Adipocyte (in vitro differentiated cells): ENCODE measurements at regions not wholly inside any gene's neighbourhood (a gene's known extent, or its start where the extent isn't known, plus 50 kb on each side); places are given as distances from the start of the nearest gene placed in this dataset.

Source experiments
- DNase-seq: peaks from one replicate; pipeline ENCODE4 v3.0.0-alpha.2; 2015; ENCODE audit warnings: low read depth
- H3K27me3 ChIP-seq: replicated peaks from 2 replicates; pipeline ENCODE4 v1.7.0; 2013; ENCODE audit warnings: mild to moderate bottlenecking, low read length, moderate library complexity; ENCODE audit not compliant: control insufficient read depth, insufficient read depth
- H3K36me3 ChIP-seq: 2 replicates; pipeline ENCODE4 v1.7.0; 2013; ENCODE audit warnings: low read length, mild to moderate bottlenecking, moderate library complexity; ENCODE audit not compliant: control insufficient read depth, insufficient read depth, severe bottlenecking
- H3K4me1 ChIP-seq: 2 replicates; pipeline ENCODE4 v1.7.0; 2013; ENCODE audit warnings: mild to moderate bottlenecking, low read length, moderate library complexity; ENCODE audit not compliant: control insufficient read depth, insufficient read depth
- H3K4me3 ChIP-seq: 2 replicates; pipeline ENCODE4 v1.7.0; 2013; ENCODE audit warnings: mild to moderate bottlenecking, low read length, moderate library complexity
- H3K9ac ChIP-seq: 2 replicates; pipeline ENCODE4 v1.7.0; 2013; ENCODE audit warnings: mild to moderate bottlenecking, low read length, moderate library complexity
- H3K9me3 ChIP-seq: 2 replicates; pipeline ENCODE4 v1.7.0; 2013; ENCODE audit warnings: mild to moderate bottlenecking, low read length, moderate library complexity; ENCODE audit not compliant: control insufficient read depth

DNA sequence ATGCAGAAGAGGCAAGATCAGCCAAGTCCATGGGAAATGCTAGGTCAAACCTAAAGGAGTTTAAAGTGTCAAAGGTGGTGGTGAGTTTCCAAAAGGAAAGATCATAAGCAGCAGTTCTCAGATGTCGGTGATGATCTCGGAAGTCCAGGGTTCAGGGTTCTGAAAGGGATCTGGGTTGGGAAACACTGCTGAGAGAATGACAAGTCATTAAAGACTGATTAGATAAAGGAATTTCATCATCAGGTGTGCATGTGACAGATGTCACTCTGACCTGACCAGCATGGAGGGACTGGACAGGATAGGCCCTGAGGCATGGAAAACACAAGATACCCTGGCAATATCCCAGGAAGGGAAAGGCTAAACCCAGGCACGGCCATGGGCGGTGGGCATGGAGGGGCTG is 195.7 kb upstream of the TBL1X start:
- no peak for DNase-seq
- H3K27me3 ChIP-seq = no peaks in the 10 kb centered on the region
- no peak overlapping the region for H3K4me3 ChIP-seq
- H3K4me1 ChIP-seq = no peaks in the 10 kb centered on the region
- no peak overlapping the region for H3K9ac ChIP-seq
- H3K9me3 ChIP-seq = no peaks in the 10 kb centered on the region
- H3K36me3 ChIP-seq = no peaks in the 10 kb centered on the region

DNA sequence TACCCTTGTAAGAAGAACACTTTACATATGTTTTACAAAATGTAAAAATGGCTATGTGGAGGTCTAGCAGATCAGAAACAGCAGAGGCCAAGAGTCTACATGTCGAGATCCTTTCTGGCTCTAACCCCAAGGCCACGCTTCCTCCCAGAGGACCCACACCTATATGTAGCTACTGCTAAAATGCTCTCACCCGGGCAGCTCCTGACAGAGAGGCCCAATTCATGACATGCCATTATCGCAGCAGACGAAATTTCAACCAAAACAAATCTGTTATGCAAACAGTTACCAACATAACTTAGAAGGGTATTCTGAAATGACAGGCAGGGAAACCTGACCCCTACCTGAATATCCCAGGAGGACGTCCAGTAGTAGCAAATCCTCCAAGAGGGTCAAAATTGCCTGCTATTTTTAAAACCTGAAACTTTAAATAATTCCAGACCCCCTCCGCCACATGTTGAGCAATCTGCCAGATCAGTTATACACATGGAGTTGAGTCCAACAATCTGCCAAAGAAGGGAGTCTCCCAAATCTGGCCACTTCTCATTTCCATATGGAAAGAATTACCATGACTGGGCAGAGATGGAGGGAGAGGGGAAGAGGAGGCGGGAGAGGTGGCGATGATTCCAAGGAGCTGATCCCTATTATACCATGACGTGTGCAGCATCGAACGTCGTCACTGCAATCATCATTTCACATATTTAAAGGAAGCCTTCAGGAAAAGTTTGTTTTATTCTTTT is 192.9 kb upstream of the TBL1X start:
- H3K36me3 ChIP-seq = no peaks in the 10 kb centered on the region
- no peaks in the 10 kb centered on the region for H3K4me1 ChIP-seq
- no peak overlapping the region for H3K4me3 ChIP-seq
- peak; percentile 81 for DNase-seq
- no peaks in the 10 kb centered on the region for H3K9me3 ChIP-seq
- peaks cover 3% of the 10 kb centered on the region for H3K27me3 ChIP-seq
- no peak overlapping the region for H3K9ac ChIP-seq

DNA sequence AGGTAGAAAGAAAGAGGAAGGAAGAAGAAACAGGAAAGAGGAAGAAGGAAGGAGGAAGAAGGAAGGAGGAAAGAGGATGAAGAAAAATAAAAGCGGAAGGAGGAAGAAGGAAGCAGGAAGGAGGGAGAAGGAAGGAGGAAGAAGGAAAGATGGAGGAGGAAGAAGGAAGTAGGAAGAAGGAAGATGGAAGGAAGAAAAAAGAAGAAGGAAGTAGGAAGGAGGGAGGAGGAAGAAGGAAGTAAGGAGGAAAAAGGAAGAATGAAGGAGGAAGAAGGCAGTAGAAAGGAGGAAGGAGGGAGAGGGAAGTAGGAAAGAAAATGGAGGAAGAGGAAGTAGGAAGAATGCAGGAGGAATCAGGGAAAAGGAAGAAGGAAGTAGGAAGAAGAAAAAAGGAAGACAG is 191.1 kb upstream of the TBL1X start:
- H3K4me1 ChIP-seq = no peaks in the 10 kb centered on the region
- no peaks in the 10 kb centered on the region for H3K9me3 ChIP-seq
- peaks cover 3% of the 10 kb centered on the region for H3K27me3 ChIP-seq
- H3K4me3 ChIP-seq = no peak overlapping the region
- no peak overlapping the region for H3K9ac ChIP-seq
- DNase-seq = no peak
- no peaks in the 10 kb centered on the region for H3K36me3 ChIP-seq

DNA sequence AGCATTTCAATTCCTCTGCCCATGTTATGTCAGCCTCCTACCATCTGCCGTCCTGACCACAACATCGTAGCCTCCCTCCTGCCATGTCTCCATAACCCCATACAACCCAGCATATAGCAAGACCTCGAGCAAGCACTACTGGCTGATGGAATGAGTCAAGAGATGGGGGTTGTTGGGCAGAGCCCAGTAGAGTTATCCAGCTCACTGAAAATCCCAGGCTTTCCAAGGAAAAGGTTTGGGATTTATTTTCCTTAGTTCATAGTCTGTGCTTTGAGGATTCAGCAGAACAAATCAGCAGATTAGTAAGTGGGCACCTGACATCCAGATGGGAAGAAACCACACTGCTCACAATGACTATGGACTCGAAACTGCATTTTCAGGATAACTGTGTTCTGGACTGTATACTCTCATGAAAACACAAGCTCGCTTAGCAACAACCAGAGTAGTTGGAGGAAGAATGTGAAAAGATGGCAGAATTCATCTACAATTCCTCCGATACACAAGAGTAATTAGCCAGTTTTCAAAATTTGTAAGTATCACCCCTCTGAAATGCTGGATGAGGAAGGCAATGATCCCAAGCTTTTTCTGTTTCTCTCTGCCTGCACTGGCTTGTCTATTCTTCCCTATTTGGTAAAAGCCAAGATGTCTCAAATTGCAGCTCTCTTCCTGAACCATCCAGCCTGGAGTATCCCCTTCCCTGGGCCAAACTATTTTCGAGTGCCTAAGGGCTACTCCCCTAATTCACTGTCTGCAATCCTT is 186.2 kb upstream of the TBL1X start:
- no peaks in the 10 kb centered on the region for H3K36me3 ChIP-seq
- peak overlapping the region; percentile 8 for H3K9ac ChIP-seq
- H3K27me3 ChIP-seq = peaks cover 3% of the 10 kb centered on the region
- H3K9me3 ChIP-seq = no peaks in the 10 kb centered on the region
- no peak for DNase-seq
- peak overlapping the region; percentile 67 for H3K4me3 ChIP-seq
- no peaks in the 10 kb centered on the region for H3K4me1 ChIP-seq

DNA sequence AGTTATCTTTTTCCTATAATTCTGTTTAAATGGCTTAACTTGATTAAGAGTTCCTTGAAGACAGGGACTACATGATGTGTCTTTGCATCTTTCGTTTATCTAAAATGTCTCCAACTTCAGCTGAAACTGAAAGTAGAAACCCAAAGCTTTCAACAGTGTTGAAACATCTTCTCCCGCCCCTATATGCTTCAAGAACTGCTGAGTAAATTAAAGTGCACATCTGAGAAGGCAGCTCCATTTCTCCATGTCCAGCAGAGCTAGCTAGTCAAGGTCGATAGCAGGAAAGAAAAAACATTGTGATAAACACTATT is 185.7 kb upstream of the TBL1X start:
- Histone ChIP-seq H3K4me1 (no peaks in the 10 kb centered on the region), H3K9me3 (no peaks in the 10 kb centered on the region), H3K9ac (peak overlapping the region; percentile 8), H3K4me3 (peak overlapping the region; percentile 67), H3K27me3 (peaks cover 3% of the 10 kb centered on the region), H3K36me3 (no peaks in the 10 kb centered on the region)
- peak; percentile 60 for DNase-seq

DNA sequence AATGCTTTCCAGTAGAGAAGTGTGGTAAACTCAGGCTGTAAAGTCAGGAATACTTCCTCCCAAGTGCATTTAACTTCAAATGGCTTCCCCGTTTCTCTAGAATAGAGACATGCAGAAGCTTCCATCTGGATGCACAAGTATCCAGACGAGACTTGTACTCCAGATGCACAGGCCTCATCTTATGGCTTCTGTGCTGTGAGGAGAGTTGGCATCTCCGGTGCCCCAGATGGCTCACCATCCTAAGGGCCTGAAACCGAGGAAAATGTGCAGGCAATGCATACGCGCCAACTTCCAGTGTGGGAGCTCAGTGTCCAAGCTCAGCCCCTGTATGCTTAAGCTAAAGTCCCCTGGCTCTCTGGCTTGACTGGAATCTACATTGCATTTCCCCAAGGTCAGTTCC is 184.0 kb upstream of the TBL1X start:
- no peak overlapping the region for H3K4me3 ChIP-seq
- no peaks in the 10 kb centered on the region for H3K9me3 ChIP-seq
- no peak overlapping the region for H3K9ac ChIP-seq
- H3K27me3 ChIP-seq = no peaks in the 10 kb centered on the region
- no peaks in the 10 kb centered on the region for H3K4me1 ChIP-seq
- no peaks in the 10 kb centered on the region for H3K36me3 ChIP-seq
- no peak for DNase-seq

DNA sequence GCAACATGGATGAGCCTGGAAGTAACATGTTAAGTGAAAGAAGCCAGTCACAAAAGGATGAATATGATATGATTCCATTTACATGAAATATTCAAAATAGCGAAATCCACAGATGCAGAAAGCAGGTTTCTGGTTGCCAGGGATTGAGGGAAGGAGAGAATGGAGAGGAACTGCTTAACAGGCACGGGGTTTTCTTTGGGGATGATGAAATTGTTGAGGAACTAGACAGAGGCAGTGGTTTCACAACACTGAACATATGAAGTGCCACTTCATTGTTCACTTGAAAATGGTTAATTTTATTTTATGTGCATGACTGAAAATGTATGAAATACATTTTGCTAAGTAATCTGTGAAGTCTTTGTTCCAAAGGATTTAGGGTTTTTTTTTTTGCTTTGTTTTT is 182.5 kb upstream of the TBL1X start:
- no peaks in the 10 kb centered on the region for H3K36me3 ChIP-seq
- no peaks in the 10 kb centered on the region for H3K27me3 ChIP-seq
- H3K4me1 ChIP-seq = no peaks in the 10 kb centered on the region
- peak; percentile 40 for DNase-seq
- no peaks in the 10 kb centered on the region for H3K9me3 ChIP-seq
- no peak overlapping the region for H3K9ac ChIP-seq
- no peak overlapping the region for H3K4me3 ChIP-seq

DNA sequence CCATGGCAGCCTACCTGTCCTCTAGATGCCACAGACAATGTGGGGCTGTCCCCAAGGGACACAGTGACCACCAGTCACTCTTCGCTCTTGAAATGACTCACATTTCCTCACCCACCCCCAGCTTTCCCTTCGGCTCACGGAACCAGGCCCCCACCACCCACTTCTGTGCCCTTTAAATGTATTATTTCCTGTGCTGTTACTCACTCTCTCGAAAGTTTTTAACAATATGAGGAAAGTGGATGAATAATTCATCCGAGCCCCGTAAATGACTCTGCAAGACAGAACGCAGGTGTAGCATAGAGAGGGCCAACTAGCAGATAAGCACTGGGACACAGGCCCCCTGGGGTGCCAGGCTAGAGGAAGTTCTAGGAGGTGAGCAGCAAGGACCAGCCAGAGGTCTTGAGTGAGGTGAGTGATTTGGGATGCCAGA is 179.5 kb upstream of the TBL1X start:
- H3K27me3 ChIP-seq = no peaks in the 10 kb centered on the region
- no peak overlapping the region for H3K9ac ChIP-seq
- H3K4me3 ChIP-seq = no peak overlapping the region
- H3K9me3 ChIP-seq = no peaks in the 10 kb centered on the region
- no peaks in the 10 kb centered on the region for H3K36me3 ChIP-seq
- H3K4me1 ChIP-seq = no peaks in the 10 kb centered on the region
- no peak for DNase-seq

DNA sequence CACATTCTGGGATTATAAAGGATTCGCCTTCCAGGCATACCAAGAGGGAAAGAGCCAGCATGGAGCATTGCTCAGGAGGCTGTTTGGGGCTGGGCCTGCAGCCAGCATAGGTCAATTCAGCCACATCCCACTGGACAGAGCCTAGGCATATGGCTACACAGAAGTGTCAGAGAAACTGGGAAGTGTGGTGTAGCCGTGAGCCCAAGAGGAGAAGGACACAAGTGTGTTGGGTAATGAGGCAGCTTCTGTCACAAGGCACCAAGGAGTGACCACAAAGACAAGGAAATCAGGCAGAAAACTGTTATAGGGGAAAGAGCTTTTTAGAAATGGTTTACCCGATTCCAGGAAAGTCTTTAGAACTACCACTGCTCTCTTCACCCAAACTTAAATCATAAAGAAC is 178.6 kb upstream of the TBL1X start:
- Histone ChIP-seq H3K36me3 (no peaks in the 10 kb centered on the region), H3K4me1 (no peaks in the 10 kb centered on the region), H3K9ac (no peak overlapping the region), H3K9me3 (no peaks in the 10 kb centered on the region), H3K27me3 (peaks cover 2% of the 10 kb centered on the region), H3K4me3 (no peak overlapping the region)
- no peak for DNase-seq

DNA sequence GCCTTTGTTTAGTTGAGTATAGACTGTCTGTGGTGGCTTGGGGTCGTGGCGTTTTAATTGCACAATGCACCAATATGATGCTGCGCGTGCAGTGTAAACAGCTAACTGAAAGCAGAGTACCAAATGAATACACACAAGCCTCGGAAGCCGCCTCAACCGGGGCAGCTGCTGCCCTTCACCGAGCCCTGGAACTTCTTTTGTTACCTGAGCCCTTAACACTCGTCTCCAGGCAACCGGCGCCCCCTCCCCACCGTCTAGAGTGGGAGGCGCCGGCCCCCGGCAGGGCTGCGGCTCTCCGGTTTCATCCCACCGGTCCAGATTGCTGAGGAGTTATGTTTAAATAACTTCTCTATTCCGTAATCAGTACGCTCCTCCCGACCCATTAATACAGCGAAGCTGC is 173.2 kb upstream of the TBL1X start:
- DNase-seq = no peak
- Histone ChIP-seq H3K4me1 (no peaks in the 10 kb centered on the region), H3K4me3 (no peak overlapping the region), H3K9ac (no peak overlapping the region), H3K27me3 (peaks cover 33% of the 10 kb centered on the region), H3K36me3 (no peaks in the 10 kb centered on the region), H3K9me3 (no peaks in the 10 kb centered on the region)

DNA sequence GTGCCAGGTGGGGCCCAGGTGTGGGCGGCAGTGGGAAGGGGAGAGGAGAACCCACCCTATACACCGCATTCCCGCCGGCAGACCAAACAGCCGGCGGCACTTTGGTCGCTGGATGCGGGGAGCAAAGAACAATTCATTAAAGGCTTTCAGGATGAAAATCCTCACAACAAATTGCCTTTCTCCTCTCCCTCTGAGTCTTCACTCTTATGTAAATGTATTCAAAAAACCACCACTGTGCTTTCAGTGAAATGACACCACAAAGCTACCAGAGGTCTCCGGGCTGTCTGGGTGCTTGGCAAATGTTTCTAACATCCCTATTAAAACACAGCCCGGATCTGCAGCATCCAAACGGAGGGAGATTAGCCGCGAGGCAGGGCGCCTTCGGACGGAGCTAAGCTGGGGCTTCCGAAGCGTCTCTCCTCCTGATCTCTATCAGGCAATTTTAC is 171.8 kb upstream of the TBL1X start:
- Histone ChIP-seq H3K9ac (no peak overlapping the region), H3K9me3 (no peaks in the 10 kb centered on the region), H3K4me1 (no peaks in the 10 kb centered on the region), H3K4me3 (no peak overlapping the region), H3K36me3 (no peaks in the 10 kb centered on the region), H3K27me3 (peaks cover 33% of the 10 kb centered on the region)
- no peak for DNase-seq
